Central memory CD8-positive, alpha-beta T cell (primary cell): ENCODE measurements at regions not wholly inside any gene's neighbourhood (a gene's known extent, or its start where the extent isn't known, plus 50 kb on each side); places are given as distances from the start of the nearest gene placed in this dataset.

Experiments used
- ATAC-seq: fragments of 150-1000 bp; cut with Tn5 transposase; replicated peaks from 2 replicates; pipeline ENCODE4 v1.10.0; 2022; ENCODE audit warnings: mild to moderate bottlenecking, moderate FRiP score, moderate number of reproducible peaks; ENCODE audit not compliant: poor library complexity, severe bottlenecking; ENCODE audit errors: extremely low read depth
- DNase-seq, 2 donors: peaks; one replicate each; pipeline ENCODE4 v3.0.0; 2021; ENCODE audit warnings: low spot score in 2 of 2
- H3K27ac Mint-ChIP-seq: one replicate; pipeline ENCODE4 v1.8.0; 2022; ENCODE audit warnings: low read depth, mild to moderate bottlenecking, moderate library complexity, mixed read lengths
- H3K27me3 Mint-ChIP-seq: one replicate; pipeline ENCODE4 v1.8.0; 2022; ENCODE audit warnings: mixed read lengths
- H3K36me3 Mint-ChIP-seq: one replicate; pipeline ENCODE4 v1.8.0; 2022; ENCODE audit warnings: mild to moderate bottlenecking, moderate library complexity, mixed read lengths; ENCODE audit not compliant: insufficient read depth
- H3K4me1 Mint-ChIP-seq: one replicate; pipeline ENCODE4 v1.8.0; 2022; ENCODE audit warnings: mixed read lengths
- H3K4me3 Mint-ChIP-seq: one replicate; pipeline ENCODE4 v1.8.0; 2022; ENCODE audit warnings: mild to moderate bottlenecking, moderate library complexity, mixed read lengths
- H3K9me3 Mint-ChIP-seq: one replicate; pipeline ENCODE4 v1.8.0; 2022; ENCODE audit warnings: mixed read lengths

DNA sequence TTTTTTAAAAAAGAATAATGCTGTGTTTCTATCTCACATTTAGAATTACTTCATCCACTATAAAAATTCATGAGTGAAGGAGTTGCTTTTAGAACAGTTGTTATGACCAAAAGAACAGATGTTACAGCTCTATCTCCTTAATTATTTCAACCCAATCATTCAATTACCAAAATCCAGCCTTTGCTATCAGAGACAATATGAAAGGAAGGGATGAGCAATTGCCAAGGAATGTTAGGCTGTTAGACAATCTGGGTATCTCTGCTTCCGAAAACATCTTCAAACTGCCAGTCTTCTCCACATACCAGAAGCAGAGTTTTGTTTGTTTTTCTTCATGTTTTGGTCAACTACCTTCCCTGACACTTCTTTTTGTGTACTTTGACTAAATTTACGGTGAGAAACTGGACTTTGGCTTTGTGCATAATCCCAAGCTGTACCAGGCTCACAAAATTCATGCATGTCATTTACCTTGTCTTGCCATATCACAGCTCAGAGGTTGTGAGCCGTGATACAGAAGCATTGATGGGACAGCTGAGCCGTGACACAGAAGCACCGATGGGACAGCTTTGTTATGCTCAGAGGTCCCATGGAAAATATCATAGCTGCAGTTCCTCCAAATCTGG is 405.5 kb downstream of the KIF4B start:
- H3K4me3 Mint-ChIP-seq, result no peak overlapping the region
- H3K27ac Mint-ChIP-seq, result no peak overlapping the region
- H3K4me1 Mint-ChIP-seq, result no peaks in the 10 kb centered on the region
- no peaks in the 10 kb centered on the region for H3K9me3 Mint-ChIP-seq
- DNase-seq (no peak), ATAC-seq (no peak)
- H3K36me3 Mint-ChIP-seq, result no peaks in the 10 kb centered on the region
- H3K27me3 Mint-ChIP-seq, result no peaks in the 10 kb centered on the region

DNA sequence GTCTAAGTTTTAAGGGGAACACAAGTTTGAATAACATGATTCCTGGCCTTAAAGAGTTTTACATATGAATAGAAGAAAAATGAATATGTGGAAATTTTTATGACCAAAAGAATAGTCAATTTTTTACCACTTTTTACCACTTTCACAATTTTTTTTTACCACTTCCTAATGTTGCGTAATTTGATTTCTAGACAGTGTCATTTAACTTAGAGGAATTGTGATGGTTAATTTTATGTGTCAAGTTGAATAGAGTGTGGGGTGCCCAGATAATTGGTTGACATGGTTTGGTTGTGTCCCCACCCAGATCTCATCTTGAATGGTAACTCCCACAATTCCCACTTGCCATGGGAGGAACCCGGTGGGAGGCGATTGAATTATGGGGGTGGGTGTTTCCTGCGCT is 416.6 kb downstream of the KIF4B start:
- Mint-ChIP-seq H3K36me3 (no peaks in the 10 kb centered on the region), H3K27me3 (peaks cover 9% of the 10 kb centered on the region), H3K4me3 (no peak overlapping the region), H3K9me3 (peaks cover 5% of the 10 kb centered on the region), H3K4me1 (no peaks in the 10 kb centered on the region), H3K27ac (no peak overlapping the region)
- DNase-seq (no peak), ATAC-seq (no peak)

DNA sequence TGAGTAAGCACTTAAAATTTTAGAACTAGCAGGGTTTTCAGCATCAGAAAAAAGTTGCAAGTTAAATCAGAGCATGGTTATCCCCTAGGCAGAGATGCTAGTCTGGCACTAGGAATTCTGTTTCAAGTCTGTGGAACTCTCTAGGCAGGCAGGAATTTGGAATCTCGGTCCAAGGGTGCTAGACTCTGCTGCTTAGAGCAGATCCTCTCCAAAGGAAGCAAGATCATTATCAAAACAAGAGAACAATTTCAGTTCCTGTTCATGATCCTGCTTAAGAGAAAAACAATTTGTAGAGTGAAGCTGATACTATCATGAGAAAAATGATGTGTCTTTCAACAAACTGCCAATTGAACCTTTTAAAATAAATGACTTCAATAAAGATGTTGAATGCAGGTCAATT is 420.7 kb downstream of the KIF4B start:
- peaks cover 9% of the 10 kb centered on the region for H3K27me3 Mint-ChIP-seq
- H3K4me3 Mint-ChIP-seq, result no peak overlapping the region

DNA sequence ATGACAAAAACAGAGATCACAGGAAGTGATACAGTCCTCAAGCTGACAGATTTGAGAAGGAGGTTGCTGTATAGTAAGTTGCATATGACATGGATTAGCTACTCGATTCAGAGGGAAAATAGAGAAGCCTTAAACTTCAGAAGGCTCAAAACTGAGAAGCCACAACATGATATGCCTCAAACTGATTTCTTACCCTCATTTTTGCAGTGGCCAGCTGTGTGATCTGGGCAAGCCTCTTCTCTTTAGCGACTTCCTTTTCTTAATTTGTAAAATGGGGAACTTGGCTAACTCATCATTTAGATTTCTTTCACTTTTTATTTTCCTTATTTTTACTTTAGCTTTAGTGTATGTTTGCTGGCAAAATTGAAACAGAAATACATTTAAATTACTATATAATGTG is 421.1 kb downstream of the KIF4B start:
- DNase-seq (no peak), ATAC-seq (no peak)
- H3K9me3 Mint-ChIP-seq, result peaks cover 16% of the 10 kb centered on the region
- H3K27ac Mint-ChIP-seq, result no peak overlapping the region
- no peaks in the 10 kb centered on the region for H3K4me1 Mint-ChIP-seq
- no peaks in the 10 kb centered on the region for H3K36me3 Mint-ChIP-seq
- peaks cover 9% of the 10 kb centered on the region for H3K27me3 Mint-ChIP-seq
- H3K4me3 Mint-ChIP-seq, result no peak overlapping the region

More for the DNA sequence above, 420.7 kb downstream of the KIF4B start:
- ATAC-seq, result no peak
- H3K27ac Mint-ChIP-seq, result no peak overlapping the region
- no peak for DNase-seq
- H3K9me3 Mint-ChIP-seq, result peaks cover 16% of the 10 kb centered on the region
- H3K36me3 Mint-ChIP-seq, result no peaks in the 10 kb centered on the region
- no peaks in the 10 kb centered on the region for H3K4me1 Mint-ChIP-seq

DNA sequence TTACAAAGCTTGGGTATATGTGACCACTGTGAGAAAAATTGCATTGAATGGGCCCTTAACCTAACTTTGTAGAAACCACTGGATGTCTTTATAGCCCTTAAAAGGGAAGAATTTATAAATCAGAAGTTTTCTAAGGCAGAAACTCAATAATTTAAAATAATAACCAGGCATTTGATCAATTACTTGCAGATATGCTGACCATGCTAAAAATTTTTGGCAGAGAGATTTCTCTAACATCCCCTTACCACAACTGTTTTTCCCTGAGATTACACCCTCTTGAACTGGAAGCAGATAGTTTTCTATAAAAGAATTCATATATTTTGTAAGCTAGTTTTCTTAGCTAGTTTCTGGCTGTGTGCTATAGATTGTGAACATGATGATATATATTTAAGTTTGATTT is 428.3 kb downstream of the KIF4B start:
- H3K36me3 Mint-ChIP-seq, result no peaks in the 10 kb centered on the region
- no peaks in the 10 kb centered on the region for H3K4me1 Mint-ChIP-seq
- H3K27ac Mint-ChIP-seq, result no peak overlapping the region
- peaks cover 9% of the 10 kb centered on the region for H3K9me3 Mint-ChIP-seq
- no peak overlapping the region for H3K4me3 Mint-ChIP-seq
- DNase-seq (no peak), ATAC-seq (no peak)
- no peaks in the 10 kb centered on the region for H3K27me3 Mint-ChIP-seq

DNA sequence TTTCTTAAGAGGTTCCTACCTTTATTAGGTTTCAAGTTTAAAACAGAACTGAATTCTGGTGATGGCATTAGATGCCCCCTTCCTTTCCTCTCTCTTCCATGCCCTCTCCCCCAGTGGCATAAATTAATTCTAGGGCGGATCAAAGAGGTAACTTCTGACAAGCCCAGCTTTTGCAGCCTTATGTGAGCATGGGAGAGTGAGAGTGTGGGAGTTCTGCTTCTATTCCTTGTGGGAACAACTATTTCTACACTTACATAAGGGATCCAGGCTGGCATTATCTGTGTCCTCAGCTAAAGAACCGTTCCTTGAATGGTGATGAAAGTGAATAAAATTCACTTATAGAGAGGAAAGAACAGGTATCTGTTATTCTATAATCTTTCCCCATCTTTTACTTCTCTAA is 437.6 kb downstream of the KIF4B start:
- no peaks in the 10 kb centered on the region for H3K4me1 Mint-ChIP-seq
- no peak overlapping the region for H3K4me3 Mint-ChIP-seq
- peaks cover 12% of the 10 kb centered on the region for H3K27me3 Mint-ChIP-seq
- no peaks in the 10 kb centered on the region for H3K36me3 Mint-ChIP-seq
- ATAC-seq, result no peak
- no peak for DNase-seq
- peaks cover 5% of the 10 kb centered on the region for H3K9me3 Mint-ChIP-seq
- no peak overlapping the region for H3K27ac Mint-ChIP-seq

DNA sequence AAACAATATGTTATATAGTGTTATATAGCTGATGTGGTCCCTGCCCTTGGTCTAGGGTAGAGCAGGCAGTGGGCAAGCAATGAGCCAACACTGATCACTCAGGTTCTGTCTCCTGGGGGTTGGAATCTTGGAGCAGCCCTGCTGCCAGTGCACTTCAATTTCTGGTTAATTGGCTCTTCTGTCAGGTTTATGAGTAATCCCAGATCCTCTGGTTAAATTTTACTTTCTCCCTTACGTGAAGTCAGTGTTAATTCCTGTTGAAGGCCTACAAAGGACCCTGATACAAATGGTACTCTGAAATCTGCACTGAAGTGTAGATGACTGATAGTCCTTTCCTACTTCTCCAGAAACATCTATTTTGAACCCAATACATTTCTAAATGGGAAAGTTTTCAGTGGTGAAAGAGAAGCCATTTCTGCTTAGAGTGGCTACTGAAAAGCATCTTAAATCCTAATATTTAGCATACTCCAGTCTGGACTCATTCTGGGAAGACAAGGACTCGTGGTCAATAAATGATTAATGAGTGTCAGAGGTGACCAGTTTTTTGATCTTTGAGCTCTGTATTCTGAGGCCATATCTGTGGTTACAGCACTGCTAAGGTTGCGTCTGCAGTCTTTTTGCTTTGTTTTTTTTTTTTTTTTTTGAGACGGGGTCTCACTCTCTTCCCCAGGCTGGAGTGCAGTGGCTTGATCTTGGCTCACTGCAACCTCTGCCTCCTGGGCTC is 442.4 kb downstream of the KIF4B start:
- DNase-seq (no peak), ATAC-seq (no peak)
- Mint-ChIP-seq H3K4me3 (no peak overlapping the region), H3K9me3 (peaks cover 4% of the 10 kb centered on the region), H3K36me3 (no peaks in the 10 kb centered on the region), H3K27me3 (peaks cover 21% of the 10 kb centered on the region), H3K4me1 (no peaks in the 10 kb centered on the region), H3K27ac (no peak overlapping the region)

DNA sequence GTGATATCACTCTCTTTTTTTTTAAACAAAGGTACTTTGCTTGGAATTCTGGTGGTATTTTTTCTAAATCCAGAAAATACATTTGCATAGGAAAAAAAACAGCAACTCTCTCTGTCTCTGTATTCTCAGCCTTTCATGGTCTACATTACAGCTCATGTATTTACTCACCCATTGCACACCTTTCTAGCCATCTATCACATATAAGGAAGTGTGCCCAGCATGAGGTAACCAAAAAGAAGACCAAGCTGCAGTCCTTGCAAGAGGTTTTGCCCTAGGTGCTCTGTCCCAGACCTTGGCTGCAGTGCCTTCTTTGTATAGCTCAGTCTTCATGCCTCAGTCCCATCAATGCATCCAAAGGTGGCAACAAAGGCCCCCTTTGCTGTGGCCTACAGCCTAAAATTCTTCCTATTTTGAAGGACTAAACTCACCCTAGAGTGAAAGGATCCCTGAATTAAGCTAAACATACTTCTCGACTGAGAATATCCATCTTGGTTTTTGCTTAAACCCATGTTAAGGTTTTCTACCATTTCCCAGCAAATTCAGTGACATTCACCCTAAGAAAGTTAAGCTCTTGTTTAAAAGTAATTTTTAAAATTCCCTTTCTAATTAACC is 446.4 kb downstream of the KIF4B start:
- H3K27ac Mint-ChIP-seq, result no peak overlapping the region
- no peaks in the 10 kb centered on the region for H3K4me1 Mint-ChIP-seq
- H3K9me3 Mint-ChIP-seq, result no peaks in the 10 kb centered on the region
- no peaks in the 10 kb centered on the region for H3K36me3 Mint-ChIP-seq
- peaks cover 13% of the 10 kb centered on the region for H3K27me3 Mint-ChIP-seq
- H3K4me3 Mint-ChIP-seq, result no peak overlapping the region
- ATAC-seq (no peak), DNase-seq (no peak)

DNA sequence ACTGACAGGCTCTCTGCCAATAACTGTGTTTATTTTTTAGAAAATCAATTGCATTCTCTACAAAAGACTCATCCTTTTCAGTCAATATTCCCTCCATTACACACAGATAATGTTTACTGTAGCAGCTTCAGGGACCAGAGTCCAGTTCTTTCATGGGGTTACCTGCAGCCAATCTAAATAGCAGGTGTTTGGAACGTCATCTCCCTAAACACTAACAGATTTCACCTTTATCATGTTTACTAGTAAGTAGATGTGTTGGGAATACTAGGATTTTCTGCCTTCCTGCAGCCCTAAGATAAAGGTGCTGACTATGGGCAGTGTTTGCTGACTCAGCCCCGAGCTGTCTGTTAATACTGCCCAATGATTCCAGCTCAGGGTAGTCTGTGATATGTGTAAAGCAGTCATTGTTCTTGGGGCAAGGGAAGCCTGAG is 447.0 kb downstream of the KIF4B start:
- Mint-ChIP-seq H3K4me3 (no peak overlapping the region), H3K4me1 (no peaks in the 10 kb centered on the region), H3K27me3 (peaks cover 15% of the 10 kb centered on the region), H3K27ac (no peak overlapping the region), H3K9me3 (no peaks in the 10 kb centered on the region), H3K36me3 (no peaks in the 10 kb centered on the region)
- no peak for DNase-seq
- no peak for ATAC-seq

DNA sequence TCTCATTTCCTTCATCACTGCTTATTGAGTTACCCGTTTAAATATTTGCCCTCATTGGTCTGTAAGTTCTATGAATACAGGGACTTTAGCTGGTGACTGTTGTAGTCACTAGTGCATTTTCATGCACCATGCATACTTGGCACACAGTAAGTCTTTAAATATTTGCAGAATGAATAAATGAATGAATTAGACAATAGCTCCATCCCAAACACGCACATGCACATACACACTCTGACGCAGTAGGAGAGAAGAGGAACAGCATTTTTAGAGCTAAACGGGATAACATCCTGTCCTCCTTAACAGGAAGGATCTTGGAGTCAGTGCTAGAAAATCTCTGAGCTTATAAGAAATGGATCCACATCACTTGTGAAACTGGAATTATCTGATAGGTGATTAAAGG is 447.7 kb downstream of the KIF4B start:
- H3K4me3 Mint-ChIP-seq, result no peak overlapping the region
- H3K36me3 Mint-ChIP-seq, result no peaks in the 10 kb centered on the region
- no peak overlapping the region for H3K27ac Mint-ChIP-seq
- no peak for DNase-seq
- no peaks in the 10 kb centered on the region for H3K9me3 Mint-ChIP-seq
- peaks cover 22% of the 10 kb centered on the region for H3K27me3 Mint-ChIP-seq
- H3K4me1 Mint-ChIP-seq, result no peaks in the 10 kb centered on the region
- no peak for ATAC-seq

DNA sequence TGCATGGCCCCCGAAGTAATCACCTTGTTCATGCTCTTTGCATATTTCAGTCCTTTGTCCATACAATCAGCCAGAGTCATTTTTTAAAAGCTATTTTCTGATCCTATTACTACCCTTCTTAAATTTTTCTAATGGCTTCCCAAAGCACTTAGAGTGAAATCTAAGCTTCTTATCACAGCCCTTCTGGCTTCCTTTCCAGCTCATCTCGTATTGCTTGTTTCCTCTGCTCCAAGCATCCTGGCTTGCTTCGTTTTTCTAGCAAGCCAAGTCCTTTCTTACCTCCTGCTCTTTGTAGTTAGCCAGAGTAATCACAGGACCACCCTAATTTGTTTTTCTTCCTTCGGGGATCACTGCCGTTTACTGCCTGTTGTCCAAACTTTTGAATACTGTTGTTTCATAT is 453.3 kb downstream of the KIF4B start:
- H3K27ac Mint-ChIP-seq, result no peak overlapping the region
- no peak for ATAC-seq
- H3K4me3 Mint-ChIP-seq, result no peak overlapping the region
- H3K27me3 Mint-ChIP-seq, result peaks cover 21% of the 10 kb centered on the region
- DNase-seq, result no peak
- no peaks in the 10 kb centered on the region for H3K4me1 Mint-ChIP-seq
- H3K9me3 Mint-ChIP-seq, result peaks cover 5% of the 10 kb centered on the region
- no peaks in the 10 kb centered on the region for H3K36me3 Mint-ChIP-seq

DNA sequence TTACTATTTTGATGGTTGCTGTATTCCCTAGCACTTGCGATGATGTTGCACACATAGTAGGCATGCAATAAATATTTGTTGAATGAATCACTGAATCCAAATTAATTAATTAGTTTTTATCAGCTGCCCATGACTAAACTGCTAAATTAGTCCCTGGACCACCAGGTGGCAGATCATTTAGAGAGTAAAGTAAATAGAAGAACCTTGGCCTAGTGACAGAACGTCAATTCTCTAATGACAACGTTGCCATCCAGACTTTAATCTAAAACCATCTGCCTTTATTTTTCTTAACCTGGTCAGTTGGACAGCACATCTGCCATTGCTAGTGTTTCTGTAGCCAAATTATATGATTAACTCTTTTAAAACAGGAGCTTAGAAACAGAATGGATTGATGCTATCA is 457.5 kb downstream of the KIF4B start:
- Mint-ChIP-seq H3K27ac (no peak overlapping the region), H3K4me3 (no peak overlapping the region), H3K9me3 (peaks cover 5% of the 10 kb centered on the region), H3K27me3 (peaks cover 13% of the 10 kb centered on the region), H3K36me3 (no peaks in the 10 kb centered on the region), H3K4me1 (no peaks in the 10 kb centered on the region)
- DNase-seq, result no peak
- ATAC-seq, result no peak

DNA sequence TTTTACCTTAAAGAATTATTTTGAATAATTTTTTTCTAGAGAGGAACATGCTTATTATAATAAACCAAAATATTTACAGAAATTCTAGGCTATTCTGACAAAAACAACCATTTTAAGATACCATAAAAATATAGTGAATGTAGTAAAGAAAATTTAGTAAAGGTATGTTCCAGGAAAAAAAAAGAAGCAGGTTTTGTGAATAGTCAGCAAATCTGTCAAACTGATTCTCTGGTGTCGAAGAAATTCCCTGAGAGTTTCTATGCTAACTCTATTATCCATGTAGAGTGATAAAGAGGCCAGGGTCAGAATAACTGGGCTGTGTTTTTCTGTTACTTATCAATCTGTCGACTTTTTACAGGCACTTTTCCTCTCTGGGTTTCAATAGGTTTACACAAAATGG is 459.2 kb downstream of the KIF4B start:
- no peaks in the 10 kb centered on the region for H3K36me3 Mint-ChIP-seq
- H3K27me3 Mint-ChIP-seq, result no peaks in the 10 kb centered on the region
- no peak overlapping the region for H3K4me3 Mint-ChIP-seq
- no peak for DNase-seq
- H3K9me3 Mint-ChIP-seq, result no peaks in the 10 kb centered on the region
- no peak for ATAC-seq
- no peaks in the 10 kb centered on the region for H3K4me1 Mint-ChIP-seq
- H3K27ac Mint-ChIP-seq, result no peak overlapping the region
